ENCODE measurements at regions not wholly inside any gene's neighbourhood (a gene's known extent, or its start where the extent isn't known, plus 50 kb on each side); places are given as distances from the start of the nearest gene placed in this dataset.

DNA sequence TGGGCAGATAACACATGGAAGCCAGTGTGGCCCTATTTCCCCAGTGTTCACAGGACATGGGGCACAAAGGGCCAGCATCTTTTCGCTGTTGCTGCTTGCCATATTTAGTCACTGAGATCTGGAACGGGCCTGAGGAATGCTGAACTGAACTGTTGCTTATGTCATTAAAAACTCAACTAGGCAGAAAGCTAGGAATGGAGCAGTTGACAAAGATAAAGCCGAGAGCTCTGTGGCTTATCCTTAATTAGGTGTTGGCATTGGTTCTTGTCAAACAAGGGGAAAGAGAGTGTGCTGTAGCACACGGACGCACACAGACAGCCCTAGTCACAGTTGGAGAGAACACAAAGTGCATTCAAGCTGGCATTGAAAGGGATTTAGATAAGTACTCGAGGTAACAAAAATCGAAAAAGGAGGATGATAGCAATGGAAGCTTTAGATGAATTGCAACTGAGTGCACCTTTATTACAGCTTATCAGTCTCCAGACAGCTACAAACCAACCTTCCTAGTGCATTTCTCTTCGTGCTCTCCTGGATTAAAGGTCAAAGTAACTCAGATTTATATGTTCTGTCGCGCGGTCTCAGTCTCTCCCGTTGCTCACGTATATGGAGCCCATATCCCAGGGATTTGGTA is 450.2 kb upstream of the ZNF608 start:
- H3K4me3 ChIP-seq (replicated peaks; ENCODE audit: low read depth, low read length) = no peak overlapping the region
- no peak for DNase-seq (ENCODE audit: extremely low read depth, low read depth)
- TF ChIP-seq, protein P1, sequence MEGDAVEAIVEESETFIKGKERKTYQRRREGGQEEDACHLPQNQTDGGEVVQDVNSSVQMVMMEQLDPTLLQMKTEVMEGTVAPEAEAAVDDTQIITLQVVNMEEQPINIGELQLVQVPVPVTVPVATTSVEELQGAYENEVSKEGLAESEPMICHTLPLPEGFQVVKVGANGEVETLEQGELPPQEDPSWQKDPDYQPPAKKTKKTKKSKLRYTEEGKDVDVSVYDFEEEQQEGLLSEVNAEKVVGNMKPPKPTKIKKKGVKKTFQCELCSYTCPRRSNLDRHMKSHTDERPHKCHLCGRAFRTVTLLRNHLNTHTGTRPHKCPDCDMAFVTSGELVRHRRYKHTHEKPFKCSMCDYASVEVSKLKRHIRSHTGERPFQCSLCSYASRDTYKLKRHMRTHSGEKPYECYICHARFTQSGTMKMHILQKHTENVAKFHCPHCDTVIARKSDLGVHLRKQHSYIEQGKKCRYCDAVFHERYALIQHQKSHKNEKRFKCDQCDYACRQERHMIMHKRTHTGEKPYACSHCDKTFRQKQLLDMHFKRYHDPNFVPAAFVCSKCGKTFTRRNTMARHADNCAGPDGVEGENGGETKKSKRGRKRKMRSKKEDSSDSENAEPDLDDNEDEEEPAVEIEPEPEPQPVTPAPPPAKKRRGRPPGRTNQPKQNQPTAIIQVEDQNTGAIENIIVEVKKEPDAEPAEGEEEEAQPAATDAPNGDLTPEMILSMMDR (IDR thresholded peaks at IDR 0.05; ENCODE audit: low read depth, low read length, missing control alignments) = no peak

DNA sequence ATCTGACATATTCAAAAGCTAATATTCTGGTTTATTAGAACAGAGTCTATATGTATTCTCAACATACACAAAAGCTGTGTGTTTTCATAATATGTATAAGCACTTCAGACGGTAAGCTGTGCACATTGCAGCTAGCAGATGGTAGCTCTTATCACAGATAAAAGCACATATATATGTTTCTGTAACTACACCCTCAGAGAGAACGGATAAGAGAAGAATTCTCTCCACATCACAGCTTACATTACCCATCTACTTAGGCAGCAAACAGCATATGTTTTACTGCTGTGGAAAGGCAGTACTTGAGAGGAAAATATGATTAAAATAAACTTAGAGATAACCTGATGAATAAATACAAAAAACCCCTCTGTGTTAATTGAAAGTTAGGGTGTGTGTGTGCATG is 450.9 kb upstream of the ZNF608 start:
- TF ChIP-seq, protein P1 (IDR thresholded peaks at IDR 0.05; ENCODE audit: low read depth, low read length, missing control alignments) = no peak
- no peak for DNase-seq (ENCODE audit: extremely low read depth, low read depth)

DNA sequence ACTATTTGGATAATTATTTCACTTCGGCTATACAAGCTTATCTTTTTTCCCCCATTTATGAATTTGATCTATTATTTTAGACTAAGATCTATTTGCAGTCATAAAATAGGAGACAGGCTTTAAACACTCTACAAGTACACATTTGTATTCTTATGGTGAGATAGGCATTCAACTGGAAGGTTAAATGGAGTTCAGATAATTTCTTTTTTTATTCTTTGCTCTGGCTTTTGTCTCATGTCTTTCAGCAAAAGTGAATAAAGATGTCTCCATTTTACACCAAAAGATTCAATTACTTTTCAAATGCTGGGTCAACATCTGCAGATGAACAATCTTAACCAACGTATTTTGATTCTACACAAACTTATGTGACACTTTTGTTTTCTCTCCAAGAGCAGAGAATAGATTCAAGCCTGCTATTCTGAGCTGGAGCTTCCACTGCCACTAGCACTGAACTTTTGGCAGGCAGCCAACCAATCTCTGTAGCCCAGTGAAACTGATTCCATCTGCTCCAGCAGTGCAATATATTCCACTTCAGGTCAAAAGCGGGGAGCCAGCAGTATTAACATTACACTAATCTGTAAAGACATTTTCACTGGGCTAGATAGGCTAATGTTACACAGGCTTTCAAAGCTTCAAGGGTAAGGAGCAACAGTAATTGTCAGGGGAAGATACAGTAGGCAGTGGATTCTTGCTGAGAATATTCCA is 452.0 kb upstream of the ZNF608 start:
- H3K4me3 ChIP-seq (replicated peaks; ENCODE audit: low read depth, low read length) = no peak overlapping the region
- DNase-seq (ENCODE audit: extremely low read depth, low read depth) = peak; percentile 95
- TF ChIP-seq, protein P1 (IDR thresholded peaks at IDR 0.05; ENCODE audit: low read depth, low read length, missing control alignments) = no peak

More for the DNA sequence above, 450.9 kb upstream of the ZNF608 start:
- H3K4me3 ChIP-seq (replicated peaks; ENCODE audit: low read depth, low read length) = no peak overlapping the region

DNA sequence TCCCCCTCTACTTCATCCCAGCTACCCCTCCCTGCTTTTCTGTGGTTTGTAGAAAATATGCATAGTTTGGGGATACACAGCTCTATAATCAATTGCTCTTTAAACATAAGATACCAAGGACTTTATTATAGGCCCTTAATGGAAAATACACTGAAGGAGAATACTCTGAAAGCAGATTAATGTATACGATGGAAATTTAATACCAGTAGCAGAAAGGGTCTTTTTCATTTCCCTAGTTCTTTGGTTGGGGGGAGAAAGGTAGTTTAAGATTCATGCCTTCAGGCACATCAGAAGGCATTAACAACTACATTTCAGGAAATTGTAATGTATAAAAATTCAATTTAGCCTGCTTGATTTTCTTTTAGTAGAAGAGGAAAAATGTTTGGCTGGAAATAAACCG is 452.9 kb upstream of the ZNF608 start:
- DNase-seq (ENCODE audit: extremely low read depth, low read depth) = no peak
- no peak overlapping the region for H3K4me3 ChIP-seq (replicated peaks; ENCODE audit: low read depth, low read length)
- TF ChIP-seq, protein P1 (IDR thresholded peaks at IDR 0.05; ENCODE audit: low read depth, low read length, missing control alignments) = no peak

DNA sequence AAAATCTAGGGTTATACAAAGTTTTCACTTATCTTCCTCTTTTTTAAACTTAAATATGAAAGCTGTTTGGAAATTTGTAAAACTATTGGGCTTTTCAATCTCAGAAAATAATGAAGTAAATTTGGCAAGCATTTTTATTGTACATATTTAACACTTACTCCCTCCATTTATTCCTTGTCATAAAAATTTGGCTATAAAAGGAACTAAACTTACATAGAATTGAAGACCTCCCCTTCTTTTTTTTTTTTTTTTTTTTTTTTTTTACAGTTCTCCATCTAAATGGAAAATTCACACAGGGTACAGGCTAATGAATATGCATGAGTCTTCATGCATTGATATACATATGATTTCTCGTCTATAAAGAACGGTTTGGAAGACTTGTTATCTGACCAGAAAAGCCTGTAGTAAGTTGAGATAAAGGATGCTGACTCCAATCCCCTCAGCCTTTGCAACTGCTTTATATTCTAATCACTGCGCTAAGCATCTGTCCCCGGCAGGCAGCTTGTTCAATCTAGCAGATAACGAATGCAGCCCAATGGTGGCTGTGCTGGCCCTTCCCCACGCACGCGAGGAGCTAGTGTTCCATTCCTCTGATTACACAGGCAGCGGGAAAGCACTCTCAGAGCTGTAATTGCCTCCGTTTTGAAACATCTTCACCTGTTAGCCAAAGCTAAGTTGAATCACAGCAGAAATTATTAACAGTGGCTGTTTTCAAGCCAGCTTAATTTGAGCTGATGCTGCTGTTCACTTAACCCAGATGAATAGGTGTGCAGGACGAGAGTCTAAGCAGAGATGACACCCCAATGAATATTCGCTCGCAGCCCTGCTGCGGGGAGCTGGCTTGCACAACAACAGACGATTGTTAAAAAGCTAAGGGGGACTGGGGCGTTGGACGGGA is 453.8 kb upstream of the ZNF608 start:
- TF ChIP-seq, protein P1 (IDR thresholded peaks at IDR 0.05; ENCODE audit: low read depth, low read length, missing control alignments) = no peak
- DNase-seq (ENCODE audit: extremely low read depth, low read depth) = no peak
- H3K4me3 ChIP-seq (replicated peaks; ENCODE audit: low read depth, low read length) = peak overlapping the region; percentile 22

DNA sequence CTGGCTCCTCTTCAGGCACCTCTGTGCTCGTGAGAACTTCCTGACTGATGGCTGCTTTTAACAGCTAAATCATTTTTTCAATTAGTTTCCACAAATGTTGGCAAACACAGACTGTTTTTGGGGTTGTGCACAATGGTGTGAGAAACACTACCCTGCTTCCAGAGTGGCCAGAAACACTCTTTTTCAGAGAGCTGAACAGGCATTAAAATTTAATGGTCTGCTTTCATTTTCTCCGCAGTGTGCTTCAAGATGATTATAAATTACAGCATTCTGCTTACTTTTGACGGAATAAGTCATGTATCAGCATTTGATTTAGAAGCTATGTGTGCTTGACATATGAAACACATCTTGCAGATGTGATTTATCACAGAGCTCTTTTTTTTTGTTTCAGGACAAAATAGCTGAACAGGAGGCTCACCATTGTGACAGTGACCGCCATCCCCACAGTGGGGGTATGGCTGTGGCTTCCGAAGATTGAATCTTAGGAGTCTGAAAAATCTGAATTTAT is 454.5 kb upstream of the ZNF608 start:
- H3K4me3 ChIP-seq (replicated peaks; ENCODE audit: low read depth, low read length) = peak overlapping the region; percentile 22
- TF ChIP-seq, protein P1 (IDR thresholded peaks at IDR 0.05; ENCODE audit: low read depth, low read length, missing control alignments) = no peak
- no peak for DNase-seq (ENCODE audit: extremely low read depth, low read depth)
